ENCODE measurements at regions not wholly inside any gene's neighbourhood (a gene's known extent, or its start where the extent isn't known, plus 50 kb on each side); places are given as distances from the start of the nearest gene placed in this dataset.
A peak's percentile ranks its signal among the peaks of the same experiment; 100 is the strongest.

DNA sequence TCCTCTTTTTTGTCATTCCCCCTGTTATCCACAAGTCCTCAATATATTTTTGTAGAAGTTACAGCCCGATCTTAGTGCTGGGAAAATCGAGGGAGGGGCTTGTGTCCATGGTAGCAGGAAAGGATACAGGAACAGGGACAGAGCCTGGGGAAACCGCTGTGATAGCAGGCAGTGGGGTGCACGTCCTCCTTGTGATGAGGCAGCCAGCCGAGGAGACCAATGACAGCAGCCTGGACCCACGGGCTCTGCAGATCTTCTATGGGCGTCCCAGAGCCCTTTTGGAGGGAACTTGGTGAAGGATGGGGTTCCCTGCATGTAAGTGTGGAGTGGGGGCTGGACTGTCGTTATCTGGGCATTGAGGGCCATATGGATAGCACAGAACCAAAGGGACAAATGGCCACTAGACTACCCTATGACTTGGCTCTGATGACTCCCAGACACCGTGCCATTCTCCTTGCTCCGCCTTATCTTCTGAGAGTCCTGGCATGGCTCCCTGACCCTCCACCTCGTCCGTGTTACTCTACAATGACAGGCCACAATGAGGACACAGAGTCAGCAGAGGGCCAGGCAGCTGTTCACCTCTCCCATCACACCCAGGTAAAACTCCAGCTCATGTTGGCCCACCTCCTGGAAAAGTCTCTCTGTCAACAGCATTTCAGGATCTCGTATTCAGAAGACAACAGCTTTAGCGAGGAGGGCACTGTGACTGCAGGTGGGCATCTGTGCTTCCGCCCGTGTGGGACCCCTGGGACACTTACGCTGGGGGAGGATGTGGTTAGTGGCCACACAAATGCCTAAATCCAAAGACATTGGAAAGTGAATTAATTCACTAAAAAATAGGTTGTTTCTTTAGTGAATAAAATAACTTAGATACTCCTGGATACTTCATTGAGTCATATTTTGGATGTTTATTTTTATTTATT lies 100.1 kb downstream of the VAPA start:
- Mint-ChIP-seq H3K27ac (no peak overlapping the region), H3K4me1 (peaks cover 54% of the 10 kb centered on the region), H3K9me3 (no peaks in the 10 kb centered on the region), H3K27me3 (ENCODE audit: low read depth) (no peaks in the 10 kb centered on the region), H3K36me3 (no peaks in the 10 kb centered on the region), H3K4me3 (no peak overlapping the region)
- TF ChIP-seq, protein P1, sequence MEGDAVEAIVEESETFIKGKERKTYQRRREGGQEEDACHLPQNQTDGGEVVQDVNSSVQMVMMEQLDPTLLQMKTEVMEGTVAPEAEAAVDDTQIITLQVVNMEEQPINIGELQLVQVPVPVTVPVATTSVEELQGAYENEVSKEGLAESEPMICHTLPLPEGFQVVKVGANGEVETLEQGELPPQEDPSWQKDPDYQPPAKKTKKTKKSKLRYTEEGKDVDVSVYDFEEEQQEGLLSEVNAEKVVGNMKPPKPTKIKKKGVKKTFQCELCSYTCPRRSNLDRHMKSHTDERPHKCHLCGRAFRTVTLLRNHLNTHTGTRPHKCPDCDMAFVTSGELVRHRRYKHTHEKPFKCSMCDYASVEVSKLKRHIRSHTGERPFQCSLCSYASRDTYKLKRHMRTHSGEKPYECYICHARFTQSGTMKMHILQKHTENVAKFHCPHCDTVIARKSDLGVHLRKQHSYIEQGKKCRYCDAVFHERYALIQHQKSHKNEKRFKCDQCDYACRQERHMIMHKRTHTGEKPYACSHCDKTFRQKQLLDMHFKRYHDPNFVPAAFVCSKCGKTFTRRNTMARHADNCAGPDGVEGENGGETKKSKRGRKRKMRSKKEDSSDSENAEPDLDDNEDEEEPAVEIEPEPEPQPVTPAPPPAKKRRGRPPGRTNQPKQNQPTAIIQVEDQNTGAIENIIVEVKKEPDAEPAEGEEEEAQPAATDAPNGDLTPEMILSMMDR (IDR thresholded peaks at IDR 0.05; ENCODE audit: unreplicated experiment) = no peak
- no peak for DNase-seq (ENCODE audit: low spot score in 2 of 2, unreplicated experiment in 2 of 2)

- H3K27ac Mint-ChIP-seq = peak overlapping the region; percentile 86
- DNase-seq (ENCODE audit: low spot score in 2 of 2, unreplicated experiment in 2 of 2) = no peak
- no peak overlapping the region for H3K4me3 Mint-ChIP-seq
- no peaks in the 10 kb centered on the region for H3K9me3 Mint-ChIP-seq
- no peaks in the 10 kb centered on the region for H3K27me3 Mint-ChIP-seq (ENCODE audit: low read depth)
- TF ChIP-seq, protein P1 (IDR thresholded peaks at IDR 0.05; ENCODE audit: unreplicated experiment) = no peak
- peaks cover 50% of the 10 kb centered on the region for H3K4me1 Mint-ChIP-seq
- H3K36me3 Mint-ChIP-seq = no peaks in the 10 kb centered on the region
Measured at GRCh38 chr18:10015288-10015701, 101.5 kb downstream of the VAPA start.

DNA sequence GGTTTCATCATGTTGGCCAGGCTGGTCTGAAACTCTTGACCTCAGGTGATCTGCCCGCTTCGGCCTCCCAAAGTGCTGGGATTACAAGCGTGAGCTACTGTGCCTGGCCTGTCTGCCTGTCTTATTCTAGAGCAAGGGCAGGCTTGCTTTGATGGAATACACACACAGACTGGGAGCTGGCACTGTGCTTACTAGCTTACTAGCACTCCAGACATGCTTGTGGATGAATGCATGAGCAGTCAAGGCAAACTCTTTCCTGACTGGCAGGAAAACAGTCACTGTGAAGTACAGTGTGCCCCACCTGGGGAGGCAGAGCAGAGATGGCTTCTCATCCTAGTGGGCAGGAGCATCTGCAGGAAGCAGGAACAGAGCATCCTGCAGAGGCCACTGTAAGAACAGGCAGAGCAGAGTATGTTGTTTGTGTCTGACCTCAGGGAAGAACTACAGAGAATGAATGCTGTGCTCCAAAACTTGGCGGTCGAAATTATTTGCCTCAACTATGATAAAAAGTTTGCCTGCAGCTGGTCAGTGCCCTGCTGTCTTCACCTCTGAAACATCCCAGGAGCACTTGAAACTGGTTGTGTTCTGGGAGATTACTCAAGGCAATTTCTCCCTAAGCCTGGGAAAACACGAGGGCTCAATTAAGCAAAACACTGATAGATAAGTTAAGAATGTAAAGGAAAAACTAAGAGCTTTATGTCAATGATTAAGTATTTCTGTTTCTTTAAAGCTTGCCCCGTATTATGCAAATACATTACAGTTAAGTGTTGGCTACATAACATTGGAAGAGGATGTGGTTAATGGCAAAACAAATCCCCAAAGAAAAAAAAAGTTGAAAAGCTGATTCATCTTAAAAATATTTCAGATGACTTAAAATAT lies 102.4 kb downstream of the VAPA start:
- Mint-ChIP-seq H3K4me3 (no peak overlapping the region), H3K27me3 (ENCODE audit: low read depth) (no peaks in the 10 kb centered on the region), H3K36me3 (no peaks in the 10 kb centered on the region), H3K4me1 (peaks cover 47% of the 10 kb centered on the region), H3K9me3 (no peaks in the 10 kb centered on the region), H3K27ac (peak overlapping the region; percentile 86)
- DNase-seq (ENCODE audit: low spot score in 2 of 2, unreplicated experiment in 2 of 2) = no peak
- TF ChIP-seq, protein P1 (IDR thresholded peaks at IDR 0.05; ENCODE audit: unreplicated experiment) = no peak

DNA sequence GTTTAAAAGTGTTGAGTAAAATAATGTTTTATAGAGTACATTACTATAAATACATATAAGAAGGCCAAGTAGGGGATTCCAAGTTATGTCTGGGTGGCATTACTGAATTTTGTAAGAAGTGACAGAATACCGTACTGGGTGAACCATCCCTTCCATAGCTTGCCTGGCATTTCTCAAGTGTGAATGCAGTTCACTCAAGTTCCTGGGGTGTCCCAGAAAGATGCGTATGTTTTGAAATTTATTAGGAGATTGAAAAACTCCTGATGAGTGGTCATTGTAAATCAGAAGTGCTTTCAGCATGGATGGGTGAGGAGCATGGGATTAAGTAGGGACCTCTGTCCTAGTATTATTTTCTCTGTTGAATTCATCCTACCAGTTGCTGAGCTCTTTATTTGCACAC lies 103.2 kb downstream of the VAPA start:
- peak overlapping the region; percentile 82 for H3K27ac Mint-ChIP-seq
- H3K36me3 Mint-ChIP-seq = peaks cover under 1% of the 10 kb centered on the region
- DNase-seq (ENCODE audit: low spot score in 2 of 2, unreplicated experiment in 2 of 2) = no peak
- peaks cover under 1% of the 10 kb centered on the region for H3K9me3 Mint-ChIP-seq
- TF ChIP-seq, protein P1 (IDR thresholded peaks at IDR 0.05; ENCODE audit: unreplicated experiment) = no peak
- H3K27me3 Mint-ChIP-seq (ENCODE audit: low read depth) = no peaks in the 10 kb centered on the region
- H3K4me3 Mint-ChIP-seq = no peak overlapping the region
- peaks cover 42% of the 10 kb centered on the region for H3K4me1 Mint-ChIP-seq

DNA sequence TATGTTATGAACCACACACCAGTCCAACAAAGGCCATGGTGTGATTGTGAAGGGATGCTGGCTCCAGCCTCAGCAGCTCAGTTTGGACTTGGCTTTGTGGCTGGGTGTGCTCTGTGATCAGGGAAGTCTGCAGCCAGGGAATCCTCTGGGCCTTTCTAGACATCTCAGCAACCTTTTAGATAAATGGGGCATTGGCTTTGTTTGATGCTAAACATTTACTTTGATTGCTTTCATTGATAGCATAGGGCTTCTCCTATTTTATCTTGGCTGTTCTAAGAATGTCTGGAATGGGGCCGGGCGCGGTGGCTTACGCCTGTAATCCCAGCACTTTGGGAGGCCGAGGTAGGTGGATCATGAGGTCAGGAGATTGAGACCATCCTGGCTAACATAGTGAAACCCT lies 104.5 kb downstream of the VAPA start:
- no peak for DNase-seq (ENCODE audit: low spot score in 2 of 2, unreplicated experiment in 2 of 2)
- H3K36me3 Mint-ChIP-seq = peaks cover 2% of the 10 kb centered on the region
- peaks cover 38% of the 10 kb centered on the region for H3K4me1 Mint-ChIP-seq
- TF ChIP-seq, protein P1 (IDR thresholded peaks at IDR 0.05; ENCODE audit: unreplicated experiment) = no peak
- no peak overlapping the region for H3K4me3 Mint-ChIP-seq
- peaks cover 4% of the 10 kb centered on the region for H3K9me3 Mint-ChIP-seq
- no peaks in the 10 kb centered on the region for H3K27me3 Mint-ChIP-seq (ENCODE audit: low read depth)
- H3K27ac Mint-ChIP-seq = no peak overlapping the region
